NCI-H526 (cell line): ENCODE measurements at regions not wholly inside any gene's neighbourhood (a gene's known extent, or its start where the extent isn't known, plus 50 kb on each side); places are given as distances from the start of the nearest gene placed in this dataset.
"Not testable (repeated sequence)": the region's sequence is repeated elsewhere in the genome, so short reads cannot be mapped to it uniquely, and the experiment has no call there.

ENCODE experiments used
- DNase-seq, 2 experiments: peaks; one replicate each; lab custom pipeline; 2025; lab: John Stamatoyannopoulos, UW

- DNase-seq, result no peak
These were observed 485.1 kb upstream of the PAPPA start for GRCh38 chr9:115668521-115668920.

GRCh38 chr9:115671236-115671962 lies 482.2 kb upstream of the PAPPA start:
- DNase-seq, result no peak

GRCh38 chr9:115671963-115672305 lies 481.7 kb upstream of the PAPPA start:
- no peak for DNase-seq

- no peak for DNase-seq
These were observed 480.9 kb upstream of the PAPPA start for GRCh38 chr9:115672477-115673316.

- DNase-seq, result no peak
These were observed 480.0 kb upstream of the PAPPA start for GRCh38 chr9:115673599-115673998.

- no peak for DNase-seq
These were observed 479.5 kb upstream of the PAPPA start for GRCh38 chr9:115674091-115674490.

- no peak for DNase-seq
These were observed 477.8 kb upstream of the PAPPA start for GRCh38 chr9:115675834-115676233.

GRCh38 chr9:115680231-115680630 lies 473.4 kb upstream of the PAPPA start:
- no peak for DNase-seq

GRCh38 chr9:115681585-115681984 lies 472.0 kb upstream of the PAPPA start:
- DNase-seq, result no peak

- DNase-seq, result no peak
These were observed 467.5 kb upstream of the PAPPA start for GRCh38 chr9:115686069-115686468.

GRCh38 chr9:115687356-115687755 lies 466.2 kb upstream of the PAPPA start:
- no peak for DNase-seq

- DNase-seq, result no peak
These were observed 464.3 kb upstream of the PAPPA start for GRCh38 chr9:115689331-115689730.

- no peak for DNase-seq
These were observed 462.6 kb upstream of the PAPPA start for GRCh38 chr9:115690786-115691496.

- no peak for DNase-seq
These were observed 461.9 kb upstream of the PAPPA start for GRCh38 chr9:115691693-115692092.

GRCh38 chr9:115692868-115693267 lies 460.7 kb upstream of the PAPPA start:
- DNase-seq, result not testable (repeated sequence)

- DNase-seq, result peak; percentile 2 to 18
These were observed 459.6 kb upstream of the PAPPA start for GRCh38 chr9:115694014-115694413.

GRCh38 chr9:115694991-115695390 lies 458.6 kb upstream of the PAPPA start:
- no peak for DNase-seq

GRCh38 chr9:115712981-115713380 lies 440.6 kb upstream of the PAPPA start:
- no peak for DNase-seq

GRCh38 chr9:115715666-115716065 lies 437.9 kb upstream of the PAPPA start:
- DNase-seq, result no peak

GRCh38 chr9:115717298-115717697 lies 436.3 kb upstream of the PAPPA start:
- DNase-seq, result no peak

- DNase-seq, result no peak
These were observed 435.8 kb upstream of the PAPPA start for GRCh38 chr9:115717711-115718173.

- DNase-seq, result no peak
These were observed 423.2 kb upstream of the PAPPA start for GRCh38 chr9:115730396-115730795.

- DNase-seq, result no peak
These were observed 422.7 kb upstream of the PAPPA start for GRCh38 chr9:115730845-115731244.
